ENCODE measurements at regions not wholly inside any gene's neighbourhood (a gene's known extent, or its start where the extent isn't known, plus 50 kb on each side); places are given as distances from the start of the nearest gene placed in this dataset.

DNA sequence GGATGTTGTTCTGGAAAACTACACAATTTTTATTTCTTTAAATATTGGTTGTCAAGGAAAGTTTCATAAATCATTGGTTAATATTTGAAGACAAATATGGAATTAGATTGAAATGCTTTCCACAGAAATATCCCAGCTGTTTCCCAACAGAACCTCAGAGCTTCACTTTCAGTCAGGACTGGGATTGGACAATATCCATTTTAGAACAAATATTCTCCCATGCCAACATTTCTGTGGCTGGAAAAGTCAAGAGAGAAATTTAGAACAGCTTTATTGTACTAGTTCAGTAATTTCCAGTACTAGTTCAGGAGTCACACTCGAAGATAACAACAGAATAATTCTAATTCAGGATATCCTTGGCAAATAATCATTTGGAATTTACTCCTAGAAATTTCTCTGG is 116.1 kb upstream of the TUT7 start:
- DNase-seq (ENCODE audit: low spot score in 2 of 2): no peak
- Mint-ChIP-seq H3K9me3 (no peaks in the 10 kb centered on the region), H3K36me3 (no peaks in the 10 kb centered on the region), H3K4me1 (no peaks in the 10 kb centered on the region), H3K27ac (no peak overlapping the region), H3K4me3 (no peak overlapping the region), H3K27me3 (peaks cover 11% of the 10 kb centered on the region)
- ATAC-seq (ENCODE audit: low read depth): no peak

- peaks cover 11% of the 10 kb centered on the region for H3K27me3 Mint-ChIP-seq
- ATAC-seq (ENCODE audit: low read depth): no peak
- H3K4me3 Mint-ChIP-seq: no peak overlapping the region
- no peak for DNase-seq (ENCODE audit: low spot score in 2 of 2)
- no peak overlapping the region for H3K27ac Mint-ChIP-seq
- H3K9me3 Mint-ChIP-seq: no peaks in the 10 kb centered on the region
- H3K36me3 Mint-ChIP-seq: no peaks in the 10 kb centered on the region
- H3K4me1 Mint-ChIP-seq: no peaks in the 10 kb centered on the region
Measured at GRCh38 chr9:86469476-86470250, 115.5 kb upstream of the TUT7 start.

- no peaks in the 10 kb centered on the region for H3K4me1 Mint-ChIP-seq
- no peak for ATAC-seq (ENCODE audit: low read depth)
Measured at GRCh38 chr9:86464242-86464641, 110.0 kb upstream of the TUT7 start.

DNA sequence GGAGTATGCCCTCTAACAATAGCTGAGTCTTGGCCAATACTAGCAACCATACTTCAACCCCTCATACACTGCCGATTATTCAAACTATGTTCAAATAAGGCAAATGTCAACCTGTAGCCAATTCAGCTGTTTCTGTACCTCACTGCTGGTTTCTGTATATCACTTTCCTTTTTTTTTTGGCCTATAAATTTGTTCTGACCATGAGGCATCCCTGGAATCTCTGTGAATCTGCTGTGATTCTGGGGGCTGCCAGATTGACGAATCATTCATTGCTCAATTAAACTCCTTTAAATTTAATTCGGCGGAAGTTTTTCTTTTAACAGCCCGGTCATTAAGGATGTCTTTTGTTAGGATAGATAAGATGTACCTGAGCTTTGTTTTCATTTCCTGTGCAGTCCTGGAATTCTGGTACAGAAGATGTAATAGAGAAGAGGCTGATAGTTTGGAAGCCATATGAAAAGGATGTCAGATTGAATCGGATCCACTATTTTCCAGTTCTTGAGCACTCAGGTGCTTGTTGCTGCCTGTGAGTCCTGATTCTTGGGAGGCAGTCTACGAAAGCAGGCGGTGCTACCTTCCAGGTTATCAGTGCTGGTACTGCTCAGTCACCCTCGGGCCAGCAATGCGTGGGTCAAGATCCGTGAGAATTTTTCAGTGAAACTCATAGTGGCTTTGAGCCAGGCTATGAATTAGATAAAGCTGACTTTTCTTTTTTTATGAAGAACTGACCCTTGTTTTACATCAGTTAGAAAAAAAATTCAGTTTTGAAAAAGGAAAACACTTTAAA is 106.2 kb upstream of the TUT7 start:
- no peaks in the 10 kb centered on the region for H3K9me3 Mint-ChIP-seq
- no peaks in the 10 kb centered on the region for H3K36me3 Mint-ChIP-seq
- no peak overlapping the region for H3K4me3 Mint-ChIP-seq
- H3K27me3 Mint-ChIP-seq: peaks cover 3% of the 10 kb centered on the region
- H3K4me1 Mint-ChIP-seq: no peaks in the 10 kb centered on the region
- DNase-seq (ENCODE audit: low spot score in 2 of 2) (no peak), ATAC-seq (ENCODE audit: low read depth) (no peak)
- no peak overlapping the region for H3K27ac Mint-ChIP-seq

More at GRCh38 chr9:86464242-86464641, 110.0 kb upstream of the TUT7 start:
- H3K27me3 Mint-ChIP-seq: peaks cover 8% of the 10 kb centered on the region
- no peaks in the 10 kb centered on the region for H3K36me3 Mint-ChIP-seq
- no peak overlapping the region for H3K27ac Mint-ChIP-seq
- no peak for DNase-seq (ENCODE audit: low spot score in 2 of 2)
- no peak overlapping the region for H3K4me3 Mint-ChIP-seq
- no peaks in the 10 kb centered on the region for H3K9me3 Mint-ChIP-seq

GRCh38 chr9:86459599-86460155 is 105.5 kb upstream of the TUT7 start:
- Mint-ChIP-seq H3K9me3 (no peaks in the 10 kb centered on the region), H3K36me3 (no peaks in the 10 kb centered on the region), H3K27ac (no peak overlapping the region), H3K27me3 (peaks cover 3% of the 10 kb centered on the region), H3K4me3 (no peak overlapping the region), H3K4me1 (no peaks in the 10 kb centered on the region)
- ATAC-seq (ENCODE audit: low read depth) (no peak), DNase-seq (ENCODE audit: low spot score in 2 of 2) (no peak)

GRCh38 chr9:86459191-86459590 is 105.0 kb upstream of the TUT7 start:
- H3K4me3 Mint-ChIP-seq: no peak overlapping the region
- no peaks in the 10 kb centered on the region for H3K36me3 Mint-ChIP-seq
- H3K9me3 Mint-ChIP-seq: no peaks in the 10 kb centered on the region
- DNase-seq (ENCODE audit: low spot score in 2 of 2) (no peak), ATAC-seq (ENCODE audit: low read depth) (no peak)
- peaks cover 3% of the 10 kb centered on the region for H3K27me3 Mint-ChIP-seq
- H3K27ac Mint-ChIP-seq: no peak overlapping the region
- H3K4me1 Mint-ChIP-seq: no peaks in the 10 kb centered on the region

DNA sequence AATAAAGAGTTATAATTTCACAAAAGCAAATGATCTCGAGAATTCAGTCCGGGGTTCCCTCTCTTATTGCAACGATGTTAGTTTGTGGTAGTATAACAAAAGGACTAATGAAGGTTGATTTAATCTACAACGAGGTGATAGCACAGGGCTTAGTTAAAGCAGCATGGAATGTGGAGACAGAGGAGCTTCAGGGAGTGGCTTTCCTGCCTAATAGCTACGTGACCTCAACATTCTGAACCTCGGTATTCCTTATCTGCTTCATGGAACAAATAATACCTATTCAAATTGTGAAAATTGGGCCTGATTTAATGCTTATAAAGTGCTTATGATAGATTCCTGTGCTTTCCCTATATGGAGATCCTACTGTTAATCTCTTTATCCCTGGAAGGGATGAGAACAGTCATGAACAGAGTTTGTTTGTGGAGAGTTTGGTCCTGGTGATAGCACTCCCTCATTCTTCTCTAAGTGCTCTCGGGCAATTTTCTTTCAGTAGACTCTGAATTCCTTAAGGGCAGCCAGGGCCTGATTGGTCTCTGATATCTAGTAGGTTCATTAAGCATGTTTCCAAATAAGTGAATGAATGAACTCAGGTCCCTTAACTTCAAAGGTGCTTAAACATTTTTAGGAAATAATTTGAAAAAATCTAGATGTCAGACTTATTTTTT is 104.1 kb upstream of the TUT7 start:
- Mint-ChIP-seq H3K27me3 (no peaks in the 10 kb centered on the region), H3K27ac (no peak overlapping the region), H3K4me3 (no peak overlapping the region), H3K36me3 (no peaks in the 10 kb centered on the region), H3K4me1 (no peaks in the 10 kb centered on the region), H3K9me3 (no peaks in the 10 kb centered on the region)
- ATAC-seq (ENCODE audit: low read depth) (no peak), DNase-seq (ENCODE audit: low spot score in 2 of 2) (no peak)

GRCh38 chr9:86456416-86456815 is 102.2 kb upstream of the TUT7 start:
- no peaks in the 10 kb centered on the region for H3K9me3 Mint-ChIP-seq
- H3K4me1 Mint-ChIP-seq: no peaks in the 10 kb centered on the region
- no peaks in the 10 kb centered on the region for H3K27me3 Mint-ChIP-seq
- DNase-seq (ENCODE audit: low spot score in 2 of 2): no peak
- no peak overlapping the region for H3K27ac Mint-ChIP-seq
- ATAC-seq (ENCODE audit: low read depth): no peak
- H3K36me3 Mint-ChIP-seq: no peaks in the 10 kb centered on the region
- no peak overlapping the region for H3K4me3 Mint-ChIP-seq

DNA sequence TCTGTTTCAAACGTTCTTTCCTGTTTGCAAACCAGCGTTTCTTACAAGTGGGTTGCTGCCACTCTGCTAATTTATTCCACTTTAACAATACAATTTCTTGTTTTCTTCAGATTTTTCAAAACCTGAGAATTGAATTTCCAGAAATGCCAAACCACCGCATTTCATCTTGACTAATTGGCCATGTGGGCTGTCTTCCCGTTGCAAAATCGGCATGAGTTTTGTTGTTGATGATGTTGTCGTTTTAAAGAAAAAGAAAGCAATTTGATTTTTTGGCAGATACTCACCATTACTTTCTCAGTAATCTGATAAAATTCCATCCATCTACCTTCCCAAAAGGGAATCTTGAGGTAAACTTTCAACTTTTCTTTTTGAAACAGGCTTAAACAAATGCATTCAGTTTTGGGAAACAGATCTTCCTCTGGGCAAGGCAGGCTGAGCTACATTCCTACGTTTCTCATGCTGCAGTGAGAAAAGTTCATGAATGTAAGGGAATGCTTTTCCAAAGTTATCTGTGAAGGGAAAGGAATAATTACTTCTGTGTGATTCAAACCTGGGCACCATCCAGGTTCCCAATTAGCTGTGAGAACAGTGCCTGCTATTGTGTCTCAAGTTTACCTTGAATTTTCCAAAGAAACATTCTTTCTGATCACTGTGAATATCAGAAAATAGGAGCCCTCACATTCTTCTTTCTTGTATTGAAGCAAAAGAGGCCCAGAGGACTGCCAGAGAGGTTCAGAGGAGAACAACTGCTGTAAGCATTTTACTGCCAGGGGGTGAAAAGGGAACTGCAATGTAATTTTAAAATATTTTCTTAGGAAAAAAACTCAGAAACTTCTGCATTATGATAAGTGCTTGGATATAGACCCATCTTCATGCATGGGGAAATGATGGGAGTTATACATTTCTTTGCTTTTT is 100.7 kb upstream of the TUT7 start:
- ATAC-seq (ENCODE audit: low read depth) (no peak), DNase-seq (ENCODE audit: low spot score in 2 of 2) (no peak)
- Mint-ChIP-seq H3K4me1 (no peaks in the 10 kb centered on the region), H3K4me3 (no peak overlapping the region), H3K27me3 (no peaks in the 10 kb centered on the region), H3K36me3 (no peaks in the 10 kb centered on the region), H3K9me3 (no peaks in the 10 kb centered on the region), H3K27ac (no peak overlapping the region)

DNA sequence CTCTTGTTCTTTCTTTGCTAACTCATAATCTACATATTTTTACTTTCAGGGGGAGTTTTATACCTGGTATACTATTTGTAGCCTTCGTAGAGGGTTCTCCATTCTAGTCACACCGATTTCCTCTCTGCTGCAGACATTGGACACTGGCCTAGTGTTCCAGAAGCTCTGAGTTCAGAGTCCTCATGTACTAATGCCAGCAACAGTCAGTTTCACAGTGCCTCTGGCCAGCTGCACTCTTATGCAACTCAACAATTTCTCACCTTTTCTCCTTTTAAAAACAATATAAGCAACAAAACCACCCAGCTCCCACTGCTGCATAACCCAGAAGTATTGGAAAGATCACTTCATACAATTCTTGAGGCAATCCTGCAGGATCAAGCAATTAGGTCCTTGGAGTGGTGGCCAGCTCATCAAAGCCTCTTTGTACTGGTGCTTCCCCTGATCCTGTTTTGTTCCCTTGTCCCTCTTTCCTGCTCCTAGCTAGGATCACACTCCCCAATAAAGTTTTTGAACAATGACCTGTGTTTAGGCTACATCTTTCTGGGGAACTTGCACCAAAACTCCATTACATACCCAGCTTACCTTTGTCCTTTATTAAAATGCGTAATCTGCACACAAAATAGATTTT is 98.1 kb upstream of the TUT7 start:
- H3K27ac Mint-ChIP-seq: no peak overlapping the region
- peaks cover 3% of the 10 kb centered on the region for H3K9me3 Mint-ChIP-seq

GRCh38 chr9:86449246-86449645 is 95.0 kb upstream of the TUT7 start:
- Mint-ChIP-seq H3K4me3 (no peak overlapping the region), H3K9me3 (peaks cover 3% of the 10 kb centered on the region), H3K27ac (no peak overlapping the region), H3K36me3 (no peaks in the 10 kb centered on the region), H3K27me3 (peaks cover 8% of the 10 kb centered on the region), H3K4me1 (no peaks in the 10 kb centered on the region)
- DNase-seq (ENCODE audit: low spot score in 2 of 2) (no peak), ATAC-seq (ENCODE audit: low read depth) (no peak)

More for the DNA sequence above, 98.1 kb upstream of the TUT7 start:
- no peak overlapping the region for H3K4me3 Mint-ChIP-seq
- H3K36me3 Mint-ChIP-seq: no peaks in the 10 kb centered on the region
- ATAC-seq (ENCODE audit: low read depth): no peak
- H3K27me3 Mint-ChIP-seq: peaks cover 3% of the 10 kb centered on the region
- no peak for DNase-seq (ENCODE audit: low spot score in 2 of 2)
- no peaks in the 10 kb centered on the region for H3K4me1 Mint-ChIP-seq

DNA sequence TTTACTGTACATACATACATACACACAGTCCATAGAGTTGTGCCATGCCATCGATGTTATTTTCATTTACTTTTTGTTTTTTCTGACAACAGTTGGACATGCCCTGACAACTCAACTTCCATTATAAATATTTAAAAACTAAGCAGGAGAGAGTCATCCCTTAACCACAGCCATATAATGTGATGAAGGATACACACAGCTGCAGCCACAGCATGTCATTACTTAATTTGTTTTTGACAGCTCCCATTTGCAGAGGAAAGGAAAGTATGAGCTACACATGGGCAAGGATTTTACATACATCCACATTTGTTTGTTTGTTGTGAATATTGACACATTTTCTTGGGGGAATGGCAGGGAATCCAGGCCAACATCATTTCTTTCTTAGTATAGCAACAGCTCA is 91.5 kb upstream of the TUT7 start:
- no peak for DNase-seq (ENCODE audit: low spot score in 2 of 2)
- H3K9me3 Mint-ChIP-seq: peaks cover 3% of the 10 kb centered on the region
- no peak for ATAC-seq (ENCODE audit: low read depth)

DNA sequence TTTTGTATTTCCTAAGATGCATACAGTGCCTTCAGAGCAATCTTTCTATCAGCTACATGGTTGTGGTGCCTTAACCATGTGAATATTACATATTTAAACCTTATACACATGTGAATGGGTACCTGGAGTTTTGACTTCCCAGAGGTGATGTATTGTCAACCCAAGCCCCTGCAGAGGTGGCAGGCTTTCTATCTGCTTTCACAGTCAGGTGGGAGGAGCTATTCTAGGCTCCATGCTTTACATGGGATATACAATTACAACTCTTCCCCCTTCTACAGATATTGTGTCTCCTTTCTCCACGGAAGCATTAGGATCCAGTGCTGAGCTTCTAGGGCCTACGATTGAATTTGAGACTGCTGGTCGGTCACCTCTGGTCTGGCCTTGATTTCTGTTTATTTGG is 89.8 kb upstream of the TUT7 start:
- peaks cover 10% of the 10 kb centered on the region for H3K27me3 Mint-ChIP-seq
- no peak for DNase-seq (ENCODE audit: low spot score in 2 of 2)
- H3K9me3 Mint-ChIP-seq: no peaks in the 10 kb centered on the region
- no peak overlapping the region for H3K27ac Mint-ChIP-seq
- H3K4me3 Mint-ChIP-seq: no peak overlapping the region
- H3K36me3 Mint-ChIP-seq: no peaks in the 10 kb centered on the region
- no peak for ATAC-seq (ENCODE audit: low read depth)
- H3K4me1 Mint-ChIP-seq: no peaks in the 10 kb centered on the region

More for the DNA sequence above, 91.5 kb upstream of the TUT7 start:
- no peak overlapping the region for H3K4me3 Mint-ChIP-seq
- H3K27me3 Mint-ChIP-seq: peaks cover 10% of the 10 kb centered on the region
- H3K36me3 Mint-ChIP-seq: no peaks in the 10 kb centered on the region
- H3K4me1 Mint-ChIP-seq: no peaks in the 10 kb centered on the region
- no peak overlapping the region for H3K27ac Mint-ChIP-seq

All from memory B cell (primary cell).